GM18909 (cell line): ENCODE measurements at regions not wholly inside any gene's neighbourhood (a gene's known extent, or its start where the extent isn't known, plus 50 kb on each side); places are given as distances from the start of the nearest gene placed in this dataset.
"Not testable (repeated sequence)": the region's sequence is repeated elsewhere in the genome, so short reads cannot be mapped to it uniquely, and the experiment has no call there.

ENCODE experiments used
- ATAC-seq: cut with Tn5 transposase; IDR thresholded peaks from one replicate; pipeline ENCODE4 v1.9.1; 2021; ENCODE audit warnings: mild to moderate bottlenecking; ENCODE audit not compliant: unreplicated experiment, poor library complexity

DNA sequence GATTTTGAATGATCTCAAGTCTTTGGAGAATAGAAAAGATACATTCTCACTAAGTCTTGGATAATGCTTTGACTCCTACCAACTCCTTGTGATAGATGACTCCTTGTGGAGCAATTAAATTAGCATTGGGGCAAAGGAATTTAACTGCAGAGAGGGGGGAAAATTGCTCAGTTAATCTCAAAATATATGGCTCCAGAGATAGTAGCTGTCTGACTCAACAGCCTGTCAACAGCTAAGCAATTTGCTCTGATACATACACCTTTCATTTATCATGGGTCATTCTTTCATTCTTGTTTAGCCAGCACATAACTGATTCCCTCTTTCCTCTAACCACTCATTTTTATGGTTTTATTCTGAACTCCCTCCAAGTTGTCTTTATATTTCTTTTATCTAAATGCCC lies 225.6 kb upstream of the OBI1 start:
- ATAC-seq = no peak

GRCh38 chr13:78881751-78882150 lies 222.8 kb upstream of the OBI1 start:
- no peak for ATAC-seq

- ATAC-seq = no peak
Measured at GRCh38 chr13:78881054-78881453, 222.1 kb upstream of the OBI1 start.

DNA sequence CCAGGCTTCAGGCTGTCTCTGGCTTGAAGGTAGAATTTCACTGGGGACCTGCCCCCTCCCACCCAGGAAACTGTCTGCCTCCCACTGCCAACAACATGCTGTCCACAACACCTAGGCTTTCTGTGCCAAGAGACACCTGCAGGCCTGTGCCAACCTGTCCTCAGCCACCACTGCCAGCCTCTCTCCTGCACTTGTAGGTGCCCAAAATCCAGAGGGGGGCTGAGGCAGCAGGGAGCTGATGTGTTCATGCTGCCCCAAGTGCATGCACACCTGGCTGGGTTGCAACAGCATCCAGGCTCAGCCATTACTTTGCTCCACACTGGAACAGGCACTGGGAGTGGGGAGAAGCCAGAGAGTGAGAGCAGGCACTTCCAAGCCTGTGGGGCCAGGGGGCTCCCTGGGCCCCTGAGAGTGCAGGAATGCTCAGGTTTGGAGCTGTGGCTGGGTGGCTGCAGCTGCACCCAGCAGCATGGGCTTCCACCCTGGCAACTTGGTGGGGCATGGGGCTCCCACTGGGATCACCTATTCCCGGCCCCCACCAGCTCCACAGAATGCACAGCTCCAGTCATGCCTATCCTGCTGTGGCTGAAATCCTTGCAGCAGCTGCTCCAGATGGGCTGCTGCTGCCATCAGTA lies 218.1 kb upstream of the OBI1 start:
- no peak for ATAC-seq

DNA sequence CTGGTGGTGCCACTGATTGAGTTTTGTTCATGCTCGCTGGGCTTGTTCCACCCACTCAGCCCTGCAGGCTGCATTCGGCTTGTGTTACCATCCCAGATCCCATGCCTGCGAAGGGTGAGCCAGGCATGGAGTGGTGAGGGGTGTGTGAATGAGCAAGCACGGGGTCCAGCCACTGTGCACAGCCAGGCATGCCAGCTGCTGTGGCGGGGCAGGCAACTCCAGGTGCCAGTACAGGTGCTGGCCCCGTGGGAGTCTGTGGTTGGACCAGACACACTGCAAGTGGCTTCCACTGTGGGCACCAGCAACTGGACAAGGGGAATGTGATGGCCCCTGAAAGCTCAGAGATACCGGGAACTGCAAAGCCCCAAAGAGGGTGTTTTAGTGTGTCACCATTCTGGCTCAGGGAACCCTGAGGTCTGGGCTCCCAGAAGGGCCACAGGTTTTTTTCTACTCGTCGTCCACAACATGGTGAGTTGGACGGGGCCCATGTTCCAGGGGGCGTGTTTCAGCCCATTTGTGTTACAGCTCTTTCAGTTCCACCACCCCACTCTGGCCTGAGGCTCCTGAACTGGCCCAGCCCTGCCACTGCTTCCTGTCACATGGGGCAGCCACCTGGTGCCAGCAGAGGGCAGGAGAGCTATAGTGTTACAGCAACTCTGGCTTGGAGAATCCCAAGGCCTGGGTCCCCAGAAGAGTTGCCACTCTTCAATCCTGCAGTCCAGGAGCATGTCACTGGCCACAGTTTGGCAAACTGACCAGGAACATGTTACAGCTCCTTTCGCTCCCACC lies 217.0 kb upstream of the OBI1 start:
- ATAC-seq = peak; percentile 69

DNA sequence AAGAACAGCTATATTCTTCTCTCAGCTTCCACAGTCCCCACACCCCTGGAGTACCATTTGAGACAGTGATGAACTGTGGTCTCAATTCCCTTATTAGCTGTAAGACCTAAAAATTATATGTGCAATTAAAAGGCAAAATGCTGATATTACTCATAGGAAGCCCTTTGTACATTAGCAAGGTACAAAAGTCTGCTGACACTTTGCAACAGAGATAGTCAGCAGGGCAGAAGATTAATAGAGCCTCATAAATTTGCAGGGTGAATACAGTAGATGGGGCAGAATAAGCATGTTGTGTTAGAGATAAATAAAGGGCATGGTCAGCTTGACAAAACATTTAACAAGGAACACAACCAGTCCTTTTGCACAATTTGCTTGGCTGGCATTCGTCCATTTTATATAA lies 210.0 kb upstream of the OBI1 start:
- ATAC-seq = no peak

DNA sequence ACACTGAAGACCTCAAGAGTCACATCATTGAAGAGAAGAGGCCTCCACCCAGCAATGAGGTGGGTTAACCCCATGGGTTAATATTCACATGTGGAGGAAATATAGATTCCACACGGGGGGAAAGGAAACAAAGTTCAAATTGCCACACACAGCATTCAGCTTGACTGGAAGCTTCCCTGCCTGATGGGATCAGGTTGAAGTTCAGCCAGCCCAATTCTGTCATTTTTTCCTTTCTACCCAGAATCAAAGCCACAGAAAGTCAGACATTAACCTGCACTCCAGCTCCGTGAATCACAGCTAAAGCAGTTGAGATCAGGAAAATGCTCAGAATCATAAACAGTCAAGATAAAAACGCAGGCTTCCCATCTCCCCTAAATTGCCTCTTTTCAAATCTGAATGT lies 208.7 kb upstream of the OBI1 start:
- ATAC-seq = no peak

DNA sequence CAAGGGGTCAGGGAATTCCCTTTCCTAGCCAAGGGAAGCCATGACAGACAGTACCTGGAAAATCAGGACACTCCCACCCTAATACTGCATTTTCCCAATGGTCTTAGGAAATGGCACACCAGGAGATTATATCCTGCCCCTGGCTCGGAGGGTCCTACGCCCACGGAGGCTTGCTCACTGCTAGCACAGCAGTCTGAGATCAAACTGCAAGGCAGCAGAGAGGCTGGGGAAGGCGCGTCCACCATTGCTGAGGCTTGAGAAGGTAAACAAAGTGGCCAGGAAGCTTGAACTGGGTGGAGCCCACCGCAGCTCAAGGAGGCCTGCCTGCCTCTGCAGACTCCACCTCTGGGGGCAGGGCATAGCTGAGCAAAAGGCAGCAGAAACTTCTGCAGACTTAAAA lies 207.1 kb upstream of the OBI1 start:
- ATAC-seq = not testable (repeated sequence)

DNA sequence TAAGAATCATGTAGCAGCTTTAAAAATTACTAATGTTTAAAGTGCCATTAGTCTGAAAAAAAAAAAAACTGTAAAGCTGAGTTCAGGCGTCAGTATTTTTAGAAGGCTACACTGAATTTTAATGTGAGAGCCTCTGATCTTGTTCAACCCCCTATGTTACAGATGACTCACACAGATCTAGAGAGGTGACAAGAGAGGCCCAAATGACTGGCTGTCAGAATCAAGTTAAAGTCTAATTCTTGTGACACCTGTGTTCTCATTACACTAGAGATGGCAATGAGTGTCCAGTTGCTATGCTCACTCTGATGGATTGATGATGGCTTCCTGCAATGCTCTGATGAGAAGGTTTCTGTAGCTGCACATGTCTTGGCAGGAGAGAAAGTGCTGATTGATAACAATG lies 203.5 kb upstream of the OBI1 start:
- ATAC-seq = no peak

DNA sequence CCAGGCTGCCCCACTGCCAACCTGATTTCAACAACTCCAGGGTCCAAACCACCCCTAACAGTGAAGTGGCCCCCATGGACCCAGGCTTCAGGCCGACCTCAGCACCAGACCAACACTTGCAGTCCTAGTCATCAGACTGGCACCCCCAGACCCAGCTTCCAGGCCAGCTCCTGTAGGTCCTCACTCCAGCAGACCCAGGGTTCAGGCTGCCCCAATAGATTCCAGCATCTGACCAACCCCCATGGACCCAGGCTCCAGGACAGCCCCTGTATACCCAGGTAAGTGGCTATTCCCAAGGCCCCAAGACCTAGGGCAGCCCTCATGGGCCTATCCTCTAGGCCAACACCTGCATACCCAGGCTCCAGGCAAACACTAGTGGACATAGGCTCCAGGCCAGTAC lies 193.8 kb upstream of the OBI1 start:
- ATAC-seq = no peak

- no peak for ATAC-seq
Measured at GRCh38 chr13:78845656-78846365, 186.9 kb upstream of the OBI1 start.

DNA sequence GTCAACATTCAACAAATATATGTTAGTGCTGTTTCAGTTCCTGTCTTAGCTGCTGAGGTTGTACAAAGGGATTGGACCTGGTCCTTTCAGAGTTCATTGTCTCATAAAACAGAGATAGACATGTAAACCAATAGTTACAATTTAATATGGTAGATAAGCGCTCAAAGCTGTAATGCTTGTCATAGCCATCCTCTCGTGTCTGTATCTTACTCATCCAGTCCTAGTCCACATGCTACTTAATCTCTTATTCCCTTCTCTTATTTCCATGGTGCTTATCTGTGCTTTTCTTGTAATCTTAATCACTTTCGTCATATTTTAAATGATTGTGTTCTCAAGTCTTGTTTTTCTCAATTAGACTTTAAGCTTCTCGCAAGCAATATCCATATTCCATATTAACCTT lies 185.2 kb upstream of the OBI1 start:
- no peak for ATAC-seq

DNA sequence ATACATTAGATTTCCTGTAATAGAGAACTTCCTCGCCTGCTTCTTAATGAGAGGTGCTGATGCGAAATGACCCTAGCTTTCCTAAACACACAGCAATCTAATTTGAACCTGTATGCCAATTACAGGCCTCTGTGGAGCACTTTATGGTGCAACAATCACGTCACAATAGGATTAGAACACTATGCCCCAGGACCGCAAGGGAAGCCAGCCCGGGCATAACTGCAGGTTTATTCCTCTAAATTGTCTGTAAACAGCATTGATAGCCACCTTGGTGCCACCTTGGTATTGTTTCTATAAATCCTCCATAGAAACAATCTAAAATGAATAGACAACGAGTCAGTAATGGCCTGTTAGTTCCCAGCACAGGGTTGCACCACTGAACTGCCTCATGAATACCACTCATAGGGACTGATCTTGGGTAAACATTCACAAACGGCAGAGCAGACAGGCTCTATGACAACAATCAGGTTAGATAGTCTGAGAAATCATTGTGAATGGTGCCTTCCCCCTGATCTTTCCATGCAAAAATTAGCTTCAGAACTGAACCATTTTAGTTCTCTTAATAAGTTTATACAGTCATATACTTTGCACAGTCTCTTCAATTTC lies 182.5 kb upstream of the OBI1 start:
- no peak for ATAC-seq

DNA sequence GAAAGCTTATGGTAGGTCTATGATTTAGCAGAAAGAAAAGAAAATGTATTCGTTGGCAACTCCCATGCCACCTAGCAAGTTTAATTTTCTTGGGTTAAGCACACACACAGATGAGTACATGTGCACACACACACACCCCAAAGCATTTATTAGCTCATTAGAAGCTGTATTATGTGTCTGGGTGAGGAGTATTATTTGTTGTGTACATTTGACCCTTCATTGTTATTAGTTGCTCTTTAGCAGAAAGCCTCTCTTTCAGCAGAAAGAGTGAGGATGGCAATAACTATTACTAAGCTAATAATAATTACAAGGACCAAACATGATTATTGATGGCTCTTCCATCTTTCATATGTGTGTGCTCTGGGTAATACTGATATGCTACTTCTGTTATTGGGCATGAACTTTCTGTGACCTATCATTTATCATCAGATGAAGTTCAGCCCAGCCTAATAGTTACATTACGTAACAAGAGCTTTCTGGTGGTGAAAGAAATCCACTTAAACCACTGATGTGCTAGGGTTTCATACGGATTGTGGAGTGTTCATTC lies 177.4 kb upstream of the OBI1 start:
- no peak for ATAC-seq

DNA sequence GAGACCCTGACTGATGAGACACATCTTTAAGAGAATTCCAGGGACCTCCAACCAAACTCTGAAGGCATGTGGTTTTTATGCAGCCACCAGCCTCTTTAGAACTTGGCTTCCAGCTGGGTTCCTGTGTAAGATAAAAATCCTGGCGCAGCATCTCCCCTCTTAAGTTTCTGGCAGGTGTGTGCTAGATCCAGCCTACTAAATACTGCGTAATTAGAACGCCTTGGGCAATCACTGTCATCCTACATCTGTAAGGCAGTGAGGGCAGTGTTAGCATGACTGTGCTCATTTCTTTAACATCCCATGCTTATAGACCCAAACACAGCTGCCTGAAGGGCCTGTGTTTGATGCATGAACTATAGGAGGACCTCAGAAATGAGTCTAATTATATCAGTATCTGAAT lies 173.5 kb upstream of the OBI1 start:
- no peak for ATAC-seq

- ATAC-seq = no peak
Measured at GRCh38 chr13:78830508-78830907, 171.6 kb upstream of the OBI1 start.

- ATAC-seq = no peak
Measured at GRCh38 chr13:78829821-78830220, 170.9 kb upstream of the OBI1 start.

DNA sequence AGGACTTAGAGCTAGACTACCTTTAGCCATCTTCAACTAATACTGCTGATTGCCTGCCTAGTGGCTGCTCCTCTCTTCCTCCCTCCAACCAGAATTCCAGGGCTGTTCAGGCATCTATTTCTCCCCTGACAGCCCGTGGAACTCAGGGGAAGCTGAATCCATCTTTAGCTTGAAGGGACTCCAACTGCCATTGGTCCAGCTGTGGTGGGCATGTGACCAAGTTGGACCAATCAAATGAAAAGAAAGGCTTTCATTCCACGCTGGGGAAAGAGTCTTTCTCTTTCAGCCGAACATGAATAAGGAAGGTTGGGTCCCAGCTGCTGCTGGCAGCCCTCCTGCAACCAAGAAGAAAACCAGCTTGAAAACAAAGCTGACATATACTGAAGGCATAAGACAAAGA lies 168.5 kb upstream of the OBI1 start:
- ATAC-seq = no peak

DNA sequence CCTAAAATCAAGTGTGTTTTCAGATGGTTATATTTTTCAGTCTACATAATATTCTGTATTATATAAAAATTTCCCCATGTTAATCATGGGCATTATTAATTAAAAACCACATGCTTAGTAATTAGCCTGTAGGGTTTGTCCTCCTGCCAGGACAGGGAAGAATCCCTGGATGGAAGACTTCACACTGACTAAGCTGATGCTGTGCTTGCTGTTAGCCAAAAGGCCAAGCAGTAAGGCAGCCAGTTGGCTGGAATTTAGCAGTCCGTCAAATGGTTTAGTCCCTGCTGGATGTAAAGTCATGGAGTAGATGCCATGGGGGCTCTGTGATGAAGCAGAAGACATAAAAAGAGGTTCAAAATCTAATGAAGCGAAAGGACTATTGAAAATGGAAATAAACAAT lies 168.0 kb upstream of the OBI1 start:
- ATAC-seq = no peak

DNA sequence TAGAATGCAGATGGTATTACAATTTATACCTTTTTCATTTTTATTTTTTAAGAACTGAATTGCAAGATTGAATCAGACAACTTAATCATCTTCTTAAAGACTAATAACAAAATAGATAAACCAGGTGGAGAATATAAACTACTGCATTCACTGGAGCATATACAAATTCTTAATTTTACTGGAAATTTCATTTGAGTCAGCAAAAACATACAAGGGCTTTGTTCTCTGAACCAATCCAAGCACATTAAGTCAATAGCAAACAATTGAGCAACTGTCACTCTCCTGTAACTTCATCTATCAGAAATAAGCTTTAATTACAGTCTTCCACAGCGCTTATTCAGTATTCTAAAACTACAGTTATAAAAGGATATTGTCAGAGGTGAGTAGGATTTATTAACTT lies 167.4 kb upstream of the OBI1 start:
- ATAC-seq = no peak

- ATAC-seq = no peak
Measured at GRCh38 chr13:78820541-78820940, 161.6 kb upstream of the OBI1 start.
